ENCODE measurements at regions not wholly inside any gene's neighbourhood (a gene's known extent, or its start where the extent isn't known, plus 50 kb on each side); places are given as distances from the start of the nearest gene placed in this dataset.

DNA sequence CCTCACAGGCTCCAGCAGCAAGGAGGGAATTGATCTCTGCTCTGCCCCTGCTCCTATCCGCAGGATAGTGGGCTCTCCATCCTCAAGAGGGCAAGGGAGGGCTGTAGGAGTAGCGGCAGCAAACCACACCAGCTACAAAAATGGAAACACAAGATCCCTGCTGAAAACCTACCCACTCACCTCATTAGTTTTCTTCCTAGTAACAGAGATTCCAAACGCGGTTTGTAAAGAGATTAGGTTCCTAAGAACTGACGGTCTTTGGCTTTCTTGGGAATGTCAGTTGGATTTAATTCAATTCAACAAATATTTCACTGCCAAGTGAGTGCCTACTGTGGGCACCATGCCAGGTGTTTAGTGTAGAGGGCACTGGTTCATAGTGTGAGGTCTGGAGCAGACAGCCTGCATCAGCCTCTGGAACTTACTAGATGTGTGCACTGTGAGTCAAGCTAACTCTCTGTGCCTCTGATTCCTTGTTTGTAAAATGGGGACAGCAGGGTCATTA, 84.7 kb downstream of the MRPL46 start:
- TF ChIP-seq, protein P1, sequence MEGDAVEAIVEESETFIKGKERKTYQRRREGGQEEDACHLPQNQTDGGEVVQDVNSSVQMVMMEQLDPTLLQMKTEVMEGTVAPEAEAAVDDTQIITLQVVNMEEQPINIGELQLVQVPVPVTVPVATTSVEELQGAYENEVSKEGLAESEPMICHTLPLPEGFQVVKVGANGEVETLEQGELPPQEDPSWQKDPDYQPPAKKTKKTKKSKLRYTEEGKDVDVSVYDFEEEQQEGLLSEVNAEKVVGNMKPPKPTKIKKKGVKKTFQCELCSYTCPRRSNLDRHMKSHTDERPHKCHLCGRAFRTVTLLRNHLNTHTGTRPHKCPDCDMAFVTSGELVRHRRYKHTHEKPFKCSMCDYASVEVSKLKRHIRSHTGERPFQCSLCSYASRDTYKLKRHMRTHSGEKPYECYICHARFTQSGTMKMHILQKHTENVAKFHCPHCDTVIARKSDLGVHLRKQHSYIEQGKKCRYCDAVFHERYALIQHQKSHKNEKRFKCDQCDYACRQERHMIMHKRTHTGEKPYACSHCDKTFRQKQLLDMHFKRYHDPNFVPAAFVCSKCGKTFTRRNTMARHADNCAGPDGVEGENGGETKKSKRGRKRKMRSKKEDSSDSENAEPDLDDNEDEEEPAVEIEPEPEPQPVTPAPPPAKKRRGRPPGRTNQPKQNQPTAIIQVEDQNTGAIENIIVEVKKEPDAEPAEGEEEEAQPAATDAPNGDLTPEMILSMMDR (conservative IDR thresholded peaks at IDR 0.05), result no peak
- TF ChIP-seq ZFX (IDR thresholded peaks at IDR 0.05), result no peak
- peak overlapping the region; percentile 42; the same call in 1 of the 2 replicates for H3K27ac ChIP-seq

DNA sequence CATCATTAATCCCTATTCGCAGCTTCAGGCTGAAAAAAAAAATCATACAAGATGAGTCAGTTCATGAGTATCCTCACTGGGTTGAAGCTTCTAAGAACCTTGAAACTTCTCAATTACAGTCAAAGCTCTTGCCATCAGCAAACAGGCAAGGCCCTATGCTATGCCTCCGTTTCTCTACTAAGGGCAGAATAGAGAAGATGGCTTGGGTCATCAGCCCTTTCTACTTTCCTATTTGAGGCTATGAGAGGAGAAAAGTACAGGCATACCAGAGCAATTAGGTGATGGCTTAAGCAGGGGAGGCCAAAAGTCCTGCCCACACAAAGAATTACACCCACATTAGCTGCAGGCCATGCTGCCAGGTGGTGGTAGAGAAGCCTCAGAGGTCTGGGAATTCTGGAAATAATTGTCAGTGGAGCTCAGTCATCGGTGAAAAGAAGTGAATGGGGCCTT, 89.0 kb downstream of the MRPL46 start:
- no peak overlapping the region for H3K27ac ChIP-seq
- TF ChIP-seq, protein P1 (conservative IDR thresholded peaks at IDR 0.05), result no peak
- no peak for TF ChIP-seq ZFX (IDR thresholded peaks at IDR 0.05)

GRCh38 chr15:88377509-88377908, 89.7 kb downstream of the MRPL46 start:
- H3K27ac ChIP-seq, result no peak overlapping the region
- TF ChIP-seq, protein P1 (conservative IDR thresholded peaks at IDR 0.05), result no peak
- TF ChIP-seq ZFX (IDR thresholded peaks at IDR 0.05), result no peak

- TF ChIP-seq, protein P1 (conservative IDR thresholded peaks at IDR 0.05), result no peak
- TF ChIP-seq ZFX (IDR thresholded peaks at IDR 0.05), result no peak
- no peak overlapping the region for H3K27ac ChIP-seq
Measured at GRCh38 chr15:88376574-88377174, 90.5 kb downstream of the MRPL46 start.

DNA sequence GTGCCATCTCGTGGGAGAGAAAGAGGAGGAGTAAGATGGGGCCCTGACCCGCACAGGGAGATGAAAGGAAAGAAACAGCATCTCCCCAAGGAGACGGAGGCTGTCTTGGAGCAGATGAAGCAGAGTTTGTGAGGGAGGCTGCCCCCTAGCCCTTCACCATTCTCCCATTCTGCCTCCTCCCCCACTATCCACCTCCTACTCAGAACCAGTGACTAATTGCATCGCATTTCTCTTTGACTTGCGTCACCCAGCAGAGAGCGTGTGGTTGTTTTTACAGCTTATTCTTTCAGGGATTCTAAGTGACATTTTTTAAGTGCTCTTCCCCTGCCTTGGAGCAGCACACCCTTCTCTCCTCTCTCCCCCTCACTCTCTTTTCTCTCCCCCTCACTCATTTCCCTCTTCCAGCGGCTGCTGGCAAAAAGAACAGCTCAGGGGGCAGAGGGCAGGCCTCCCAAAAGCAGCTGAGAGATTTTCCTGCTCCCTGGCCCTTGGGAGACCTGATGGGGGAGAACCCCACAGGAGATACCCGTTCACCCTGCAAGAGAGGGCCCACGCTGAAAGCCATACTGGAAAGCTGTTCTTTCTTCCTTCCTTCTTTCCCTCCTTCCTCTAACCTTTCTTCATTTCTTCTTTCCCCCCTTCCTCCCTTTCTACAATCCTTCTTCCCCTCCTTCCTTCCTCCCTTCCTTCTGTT, 91.8 kb downstream of the MRPL46 start:
- TF ChIP-seq ZFX (IDR thresholded peaks at IDR 0.05), result no peak
- TF ChIP-seq, protein P1 (conservative IDR thresholded peaks at IDR 0.05), result no peak

DNA sequence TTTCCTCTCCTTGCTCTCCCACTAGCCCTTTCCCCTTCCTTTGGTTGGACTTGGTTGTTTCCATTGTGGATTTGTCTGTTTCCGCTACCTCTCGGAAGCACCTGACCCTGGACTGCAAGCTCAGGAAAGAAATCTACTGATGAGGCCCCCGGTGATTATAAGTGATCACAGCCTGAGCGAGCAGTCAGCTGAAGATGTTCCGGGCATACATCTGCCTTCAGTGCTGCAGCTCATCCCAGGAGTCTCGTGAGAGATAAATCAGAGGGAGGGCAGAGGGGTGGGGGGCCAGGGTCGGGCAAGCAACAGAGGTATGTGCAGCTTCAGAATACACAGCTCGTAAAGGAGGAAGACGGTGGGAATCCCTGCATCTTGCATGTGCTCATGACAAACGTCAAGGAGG, 102.1 kb downstream of the MRPL46 start:
- H3K27ac ChIP-seq, result no peak overlapping the region
- no peak for TF ChIP-seq ZFX (IDR thresholded peaks at IDR 0.05)
- TF ChIP-seq, protein P1 (conservative IDR thresholded peaks at IDR 0.05), result no peak

More for the DNA sequence above, 91.8 kb downstream of the MRPL46 start:
- H3K27ac ChIP-seq, result no peak overlapping the region

- no peak overlapping the region for H3K27ac ChIP-seq
- TF ChIP-seq ZFX (IDR thresholded peaks at IDR 0.05), result no peak
- TF ChIP-seq, protein P1 (conservative IDR thresholded peaks at IDR 0.05), result no peak
Measured at GRCh38 chr15:88348579-88349230, 92.2 kb upstream of the NTRK3 start.

Data from C4-2B (cell line).